ENCODE measurements at regions not wholly inside any gene's neighbourhood (a gene's known extent, or its start where the extent isn't known, plus 50 kb on each side); places are given as distances from the start of the nearest gene placed in this dataset.

DNA sequence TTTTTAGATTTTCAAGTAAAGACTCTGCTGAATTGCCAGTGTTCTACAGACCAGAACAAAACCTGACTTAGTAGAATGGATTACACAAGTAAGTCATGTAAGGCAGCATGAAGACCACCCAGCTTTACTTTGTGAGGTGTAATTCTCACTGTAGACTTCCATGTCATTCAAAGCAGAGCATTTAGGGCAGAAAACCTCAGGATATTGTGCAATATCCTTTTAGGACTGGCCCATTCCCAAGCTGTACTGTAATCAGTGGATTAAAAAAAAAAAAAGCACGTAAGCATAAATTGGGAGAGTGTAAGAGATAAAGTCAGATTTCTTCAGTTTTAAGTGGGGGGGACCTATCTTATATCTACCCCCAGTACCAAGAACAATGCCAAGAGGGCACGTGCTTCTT, 380.5 kb upstream of the PRMT6 start:
- no peak for TF ChIP-seq POLR2A (IDR thresholded peaks at IDR 0.05; ENCODE audit: low read depth, low read length)
- TF ChIP-seq TAF1 (IDR thresholded peaks at IDR 0.05; ENCODE audit: low read depth, low read length): no peak
- TF ChIP-seq POU2F2 (IDR thresholded peaks at IDR 0.05; ENCODE audit: low read depth, low read length): no peak
- no peak for TF ChIP-seq POLR2AphosphoS5 (IDR thresholded peaks at IDR 0.05; ENCODE audit: low read depth, low read length)
